Transverse colon (tissue), 4 donors: ENCODE measurements at regions not wholly inside any gene's neighbourhood (a gene's known extent, or its start where the extent isn't known, plus 50 kb on each side); places are given as distances from the start of the nearest gene placed in this dataset.
A peak's percentile ranks its signal among the peaks of the same experiment; 100 is the strongest.

ENCODE experiments used
- DNase-seq: peaks from one replicate; pipeline ENCODE4 v3.0.0-alpha.2; 2019
- H3K27ac ChIP-seq, 4 donors: fragments of 200-600 bp; sonication (generic); 2 replicates each; pipeline ENCODE4 v1.5.1; 2016 to 2018; ENCODE audit warnings: inconsistent platforms in 4 of 4
- H3K27me3 ChIP-seq: fragments of 200-600 bp; sonication (generic); 2 replicates; pipeline ENCODE4 v1.5.1; 2017; ENCODE audit warnings: inconsistent platforms
- H3K36me3 ChIP-seq, 4 donors: fragments of 200-600 bp; sonication (generic); 2 replicates each; pipeline ENCODE4 v1.5.1; 2017 to 2019; ENCODE audit warnings: inconsistent platforms in 4 of 4
- H3K4me1 ChIP-seq, 4 donors: fragments of 200-600 bp; sonication (generic); 2 replicates each; pipeline ENCODE4 v1.5.1; 2017 to 2020; ENCODE audit warnings: inconsistent platforms in 4 of 4
- H3K4me3 ChIP-seq, 4 donors: fragments of 200-600 bp; sonication (generic); 1 replicate in 1 of 4; 2 replicates in 3 of 4; pipeline versions ENCODE4 v1.5.1 to v1.6.1; 2017 to 2019; ENCODE audit warnings: inconsistent platforms in 4 of 4
- H3K9me3 ChIP-seq, 2 donors: fragments of 200-600 bp; sonication (generic); 2 replicates each; pipeline ENCODE4 v1.5.1; 2017 to 2019; ENCODE audit warnings: inconsistent platforms in 2 of 2
- CTCF ChIP-seq, 5 experiments: fragments of 200-600 bp in 3 of 5; fragments of 450-650 bp in 2 of 5; sonication (generic) in 3 of 5; IDR thresholded peaks; 1 replicate in 2 of 5; 2 replicates in 3 of 5; pipeline ENCODE4 v1.5.1; 2016 to 2017; ENCODE audit warnings: antibody characterized with exemption in 5 of 5, inconsistent platforms in 3 of 5, mild to moderate bottlenecking in 2 of 5, moderate library complexity in 1 of 5
- EP300 ChIP-seq: sonication (generic); formaldehyde crosslinking; IDR thresholded peaks from one replicate; pipeline ENCODE4 v1.6.1; 2017; ENCODE audit warnings: antibody characterized with exemption, low read depth
- POLR2A ChIP-seq: fragments of 450-650 bp; IDR thresholded peaks from one replicate; pipeline ENCODE4 v1.6.1; 2016; ENCODE audit warnings: antibody characterized with exemption, mild to moderate bottlenecking, moderate library complexity
- POLR2AphosphoS5 ChIP-seq, 3 donors: sonication (generic); formaldehyde crosslinking; IDR thresholded peaks; one replicate each; pipeline ENCODE4 v1.6.1; 2016; ENCODE audit warnings: antibody characterized with exemption in 3 of 3
- whole genome bisulfite sequencing, 2 donors: methylation state at CpG; one replicate each; pipeline ENCODE4 v1.1.5; 2018; ENCODE audit warnings: low coverage in 1 of 2; 5-methylcytosine and 5-hydroxymethylcytosine counted together
- in situ Hi-C, 4 donors: fragments of 200-750 bp; cut with MboI; loops; one replicate each; pipeline versions ENCODE4 v1.15.0 to v1.15.1; 2017; ENCODE audit warnings: low sequenced_read_pairs in 3 of 4, low pct_ligation_motif_present in 1 of 4, low pct_unique_long_range_greater_than_20kb in 1 of 4
- intact Hi-C: fragments of 100-400 bp; cut with DNase I; formaldehyde crosslinking; loops from one replicate; pipeline ENCODE4 v1.15.1; 2023; ENCODE audit warnings: low total_unique reads

GRCh38 chr17:70265471-70265870 lies 96.1 kb downstream of the KCNJ2 start:
- TF ChIP-seq EP300 (no peak), POLR2AphosphoS5 (IDR thresholded peaks at IDR 0.05) (no peak), CTCF (IDR thresholded peaks at IDR 0.05) (no peak), POLR2A (no peak)
- DNase-seq = no peak
- Histone ChIP-seq H3K27ac (no peak overlapping the region), H3K36me3 (no peaks in the 10 kb centered on the region), H3K27me3 (no peaks in the 10 kb centered on the region), H3K9me3 (no peaks in the 10 kb centered on the region), H3K4me1 (peaks cover 0 to 18% (median 6%) of the 10 kb centered on the region in 4 donors), H3K4me3 (no peak overlapping the region)
- intact Hi-C loops (no loop called here), in situ Hi-C loops (no loop called here)
- WGBS, 2 donors = 50 to 78% methylated on average over 2 of the region's 2 CpGs

- Histone ChIP-seq H3K36me3 (no peaks in the 10 kb centered on the region), H3K4me1 (peaks cover 0 to 18% (median 6%) of the 10 kb centered on the region in 4 donors), H3K27ac (no peak overlapping the region), H3K9me3 (no peaks in the 10 kb centered on the region), H3K27me3 (no peaks in the 10 kb centered on the region), H3K4me3 (no peak overlapping the region)
- TF ChIP-seq POLR2A (no peak), CTCF (IDR thresholded peaks at IDR 0.05) (no peak), POLR2AphosphoS5 (IDR thresholded peaks at IDR 0.05) (no peak), EP300 (no peak)
- DNase-seq = no peak
- intact Hi-C loops (no loop called here), in situ Hi-C loops (no loop called here)
- WGBS, 2 donors = 67 to 68% methylated on average over 2 of the region's 2 CpGs
These were observed 97.1 kb downstream of the KCNJ2 start for GRCh38 chr17:70266394-70266793.

GRCh38 chr17:70268383-70268782 lies 99.1 kb downstream of the KCNJ2 start:
- intact Hi-C loops = no loop called here
- WGBS, 2 donors = 50 to 67% methylated on average over 1 of the region's 1 CpG

GRCh38 chr17:70270554-70270953 lies 101.2 kb downstream of the KCNJ2 start:
- 71 to 72% methylated on average over 5 to 7 of the region's 7 CpGs for WGBS, 2 donors
- intact Hi-C loops (no loop called here), in situ Hi-C loops (no loop called here)
- no peak for DNase-seq
- H3K36me3 ChIP-seq = no peaks in the 10 kb centered on the region
- no peaks in the 10 kb centered on the region for H3K9me3 ChIP-seq
- H3K27ac ChIP-seq = no peak overlapping the region
- TF ChIP-seq POLR2AphosphoS5 (IDR thresholded peaks at IDR 0.05) (no peak), EP300 (no peak), CTCF (IDR thresholded peaks at IDR 0.05) (no peak), POLR2A (no peak)
- H3K4me1 ChIP-seq = peaks cover 0 to 24% (median 11%) of the 10 kb centered on the region in 4 donors
- no peak overlapping the region for H3K4me3 ChIP-seq
- no peaks in the 10 kb centered on the region for H3K27me3 ChIP-seq

More at GRCh38 chr17:70268383-70268782, 99.1 kb downstream of the KCNJ2 start:
- Histone ChIP-seq H3K9me3 (no peaks in the 10 kb centered on the region), H3K4me3 (no peak overlapping the region), H3K27me3 (no peaks in the 10 kb centered on the region), H3K36me3 (no peaks in the 10 kb centered on the region), H3K4me1 (peaks cover 0 to 18% (median 6%) of the 10 kb centered on the region in 4 donors), H3K27ac (peak overlapping the region; percentile 31 to 47 (median 40))
- DNase-seq = no peak
- TF ChIP-seq POLR2A (no peak), CTCF (IDR thresholded peaks at IDR 0.05) (no peak), POLR2AphosphoS5 (IDR thresholded peaks at IDR 0.05) (no peak), EP300 (no peak)
- in situ Hi-C loops = no loop called here
